Transverse colon (tissue), 4 donors: ENCODE measurements at regions not wholly inside any gene's neighbourhood (a gene's known extent, or its start where the extent isn't known, plus 50 kb on each side); places are given as distances from the start of the nearest gene placed in this dataset.

Source experiments
- DNase-seq: peaks from one replicate; pipeline ENCODE4 v3.0.0-alpha.2; 2019
- H3K27ac ChIP-seq, 4 donors: fragments of 200-600 bp; sonication (generic); 2 replicates each; pipeline ENCODE4 v1.5.1; 2016 to 2018; ENCODE audit warnings: inconsistent platforms in 4 of 4
- H3K27me3 ChIP-seq: fragments of 200-600 bp; sonication (generic); 2 replicates; pipeline ENCODE4 v1.5.1; 2017; ENCODE audit warnings: inconsistent platforms
- H3K36me3 ChIP-seq, 4 donors: fragments of 200-600 bp; sonication (generic); 2 replicates each; pipeline ENCODE4 v1.5.1; 2017 to 2019; ENCODE audit warnings: inconsistent platforms in 4 of 4
- H3K4me1 ChIP-seq, 4 donors: fragments of 200-600 bp; sonication (generic); 2 replicates each; pipeline ENCODE4 v1.5.1; 2017 to 2020; ENCODE audit warnings: inconsistent platforms in 4 of 4
- H3K4me3 ChIP-seq, 4 donors: fragments of 200-600 bp; sonication (generic); 1 replicate in 1 of 4; 2 replicates in 3 of 4; pipeline versions ENCODE4 v1.5.1 to v1.6.1; 2017 to 2019; ENCODE audit warnings: inconsistent platforms in 4 of 4
- H3K9me3 ChIP-seq, 2 donors: fragments of 200-600 bp; sonication (generic); 2 replicates each; pipeline ENCODE4 v1.5.1; 2017 to 2019; ENCODE audit warnings: inconsistent platforms in 2 of 2
- CTCF ChIP-seq, 5 experiments: fragments of 200-600 bp in 3 of 5; fragments of 450-650 bp in 2 of 5; sonication (generic) in 3 of 5; IDR thresholded peaks; 1 replicate in 2 of 5; 2 replicates in 3 of 5; pipeline ENCODE4 v1.5.1; 2016 to 2017; ENCODE audit warnings: antibody characterized with exemption in 5 of 5, inconsistent platforms in 3 of 5, mild to moderate bottlenecking in 2 of 5, moderate library complexity in 1 of 5
- EP300 ChIP-seq: sonication (generic); formaldehyde crosslinking; IDR thresholded peaks from one replicate; pipeline ENCODE4 v1.6.1; 2017; ENCODE audit warnings: antibody characterized with exemption, low read depth
- POLR2A ChIP-seq: fragments of 450-650 bp; IDR thresholded peaks from one replicate; pipeline ENCODE4 v1.6.1; 2016; ENCODE audit warnings: antibody characterized with exemption, mild to moderate bottlenecking, moderate library complexity
- POLR2AphosphoS5 ChIP-seq, 3 donors: sonication (generic); formaldehyde crosslinking; IDR thresholded peaks; one replicate each; pipeline ENCODE4 v1.6.1; 2016; ENCODE audit warnings: antibody characterized with exemption in 3 of 3
- WGBS, 2 donors: methylation state at CpG; one replicate each; pipeline ENCODE4 v1.1.5; 2018; ENCODE audit warnings: low coverage in 1 of 2; 5-methylcytosine and 5-hydroxymethylcytosine counted together
- in situ Hi-C, 4 donors: fragments of 200-750 bp; cut with MboI; loops; one replicate each; pipeline versions ENCODE4 v1.15.0 to v1.15.1; 2017; ENCODE audit warnings: low sequenced_read_pairs in 3 of 4, low pct_ligation_motif_present in 1 of 4, low pct_unique_long_range_greater_than_20kb in 1 of 4
- intact Hi-C: fragments of 100-400 bp; cut with DNase I; formaldehyde crosslinking; loops from one replicate; pipeline ENCODE4 v1.15.1; 2023; ENCODE audit warnings: low total_unique reads

GRCh38 chr5:120082316-120083068 is 381.6 kb upstream of the PRR16 start:
- TF ChIP-seq POLR2AphosphoS5 (IDR thresholded peaks at IDR 0.05) (no peak), CTCF (IDR thresholded peaks at IDR 0.05) (no peak), POLR2A (no peak), EP300 (no peak)
- in situ Hi-C loops = no loop called here
- DNase-seq = no peak
- no peaks in the 10 kb centered on the region for H3K4me1 ChIP-seq
- no peaks in the 10 kb centered on the region for H3K27me3 ChIP-seq
- H3K27ac ChIP-seq = no peak overlapping the region
- intact Hi-C loops = no loop called here
- no peak overlapping the region for H3K4me3 ChIP-seq
- H3K9me3 ChIP-seq = no peaks in the 10 kb centered on the region
- H3K36me3 ChIP-seq = no peaks in the 10 kb centered on the region
- 88% methylated on average over 3 of the region's 3 CpGs; no CpG with 5 or more reads in 1 of the 2 donors for WGBS, 2 donors

- no peak for DNase-seq
- H3K36me3 ChIP-seq = no peaks in the 10 kb centered on the region
- H3K4me3 ChIP-seq = no peak overlapping the region
- TF ChIP-seq CTCF (IDR thresholded peaks at IDR 0.05) = no peak
- TF ChIP-seq POLR2AphosphoS5 (IDR thresholded peaks at IDR 0.05) = no peak
- no peak for TF ChIP-seq POLR2A
- no peak for TF ChIP-seq EP300
- no peaks in the 10 kb centered on the region for H3K4me1 ChIP-seq
- no peaks in the 10 kb centered on the region for H3K27me3 ChIP-seq
- H3K9me3 ChIP-seq = no peaks in the 10 kb centered on the region
- in situ Hi-C loops (no loop called here), intact Hi-C loops (no loop called here)
- no peak overlapping the region for H3K27ac ChIP-seq
Measured at GRCh38 chr5:120083851-120084542, 380.1 kb upstream of the PRR16 start.

GRCh38 chr5:120084543-120084870 is 379.6 kb upstream of the PRR16 start:
- Histone ChIP-seq H3K9me3 (no peaks in the 10 kb centered on the region), H3K4me1 (no peaks in the 10 kb centered on the region), H3K27ac (no peak overlapping the region), H3K4me3 (no peak overlapping the region), H3K36me3 (no peaks in the 10 kb centered on the region), H3K27me3 (no peaks in the 10 kb centered on the region)
- in situ Hi-C loops (no loop called here), intact Hi-C loops (no loop called here)
- WGBS, 2 donors = 50 to 64% methylated on average over 1 to 2 of the region's 2 CpGs
- TF ChIP-seq EP300 (no peak), CTCF (IDR thresholded peaks at IDR 0.05) (no peak), POLR2A (no peak), POLR2AphosphoS5 (IDR thresholded peaks at IDR 0.05) (no peak)
- DNase-seq = no peak

GRCh38 chr5:120086081-120086480 is 378.0 kb upstream of the PRR16 start:
- no peak for TF ChIP-seq EP300
- TF ChIP-seq CTCF (IDR thresholded peaks at IDR 0.05) = no peak
- no peak for TF ChIP-seq POLR2A
- no peak for TF ChIP-seq POLR2AphosphoS5 (IDR thresholded peaks at IDR 0.05)
- in situ Hi-C loops = no loop called here

More at GRCh38 chr5:120086081-120086480, 378.0 kb upstream of the PRR16 start:
- H3K36me3 ChIP-seq = no peaks in the 10 kb centered on the region
- no peak for DNase-seq
- no peaks in the 10 kb centered on the region for H3K4me1 ChIP-seq
- no peaks in the 10 kb centered on the region for H3K9me3 ChIP-seq
- intact Hi-C loops = no loop called here
- no peak overlapping the region for H3K4me3 ChIP-seq
- WGBS, 2 donors = 82 to 89% methylated on average over 2 of the region's 2 CpGs
- no peak overlapping the region for H3K27ac ChIP-seq
- no peaks in the 10 kb centered on the region for H3K27me3 ChIP-seq
